GM19372 (cell line): ENCODE measurements at regions not wholly inside any gene's neighbourhood (a gene's known extent, or its start where the extent isn't known, plus 50 kb on each side); places are given as distances from the start of the nearest gene placed in this dataset.

Experiments used
- ATAC-seq: cut with Tn5 transposase; IDR thresholded peaks from one replicate; pipeline ENCODE4 v1.9.1; 2021; ENCODE audit warnings: mild to moderate bottlenecking, low read depth, moderate library complexity; ENCODE audit not compliant: unreplicated experiment

DNA sequence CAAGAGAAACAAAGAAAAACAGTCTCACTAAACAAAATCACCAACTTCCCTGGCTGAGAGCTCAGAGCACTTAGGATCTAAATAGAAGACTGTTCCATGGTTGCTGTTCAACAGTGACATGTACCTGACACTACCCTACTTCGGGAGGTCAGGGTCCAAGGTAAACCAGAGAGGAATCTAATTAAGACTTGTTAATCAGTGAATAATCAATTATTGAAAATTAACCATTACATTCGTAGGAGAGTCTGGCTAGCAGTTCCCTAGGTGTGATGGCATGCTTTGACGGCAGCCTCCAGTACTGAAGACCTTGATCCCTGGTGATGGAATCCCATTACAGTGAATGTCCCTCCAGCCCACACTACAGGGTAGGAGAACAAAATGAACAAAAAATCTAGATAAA is 154.0 kb upstream of the AFDN start:
- no peak for ATAC-seq

DNA sequence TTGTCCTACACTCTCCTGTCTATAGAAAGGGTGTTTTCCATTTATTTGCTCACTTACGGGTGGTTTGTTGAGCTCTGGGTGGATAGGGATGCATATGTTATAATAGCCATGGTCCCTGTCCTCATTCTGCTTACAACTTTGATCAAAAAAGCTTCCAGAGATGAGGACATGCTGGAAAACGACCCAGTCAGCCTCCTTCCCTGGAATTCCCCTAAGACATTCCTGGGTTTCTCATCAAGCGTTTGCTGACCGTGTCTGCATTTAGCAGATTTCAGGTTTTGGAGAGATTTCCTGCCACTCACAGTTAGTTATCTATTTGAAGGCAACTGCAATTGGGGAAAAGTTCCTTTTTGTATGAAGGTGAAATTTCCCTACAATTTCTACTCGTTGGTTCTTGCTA is 152.8 kb upstream of the AFDN start:
- ATAC-seq = no peak

DNA sequence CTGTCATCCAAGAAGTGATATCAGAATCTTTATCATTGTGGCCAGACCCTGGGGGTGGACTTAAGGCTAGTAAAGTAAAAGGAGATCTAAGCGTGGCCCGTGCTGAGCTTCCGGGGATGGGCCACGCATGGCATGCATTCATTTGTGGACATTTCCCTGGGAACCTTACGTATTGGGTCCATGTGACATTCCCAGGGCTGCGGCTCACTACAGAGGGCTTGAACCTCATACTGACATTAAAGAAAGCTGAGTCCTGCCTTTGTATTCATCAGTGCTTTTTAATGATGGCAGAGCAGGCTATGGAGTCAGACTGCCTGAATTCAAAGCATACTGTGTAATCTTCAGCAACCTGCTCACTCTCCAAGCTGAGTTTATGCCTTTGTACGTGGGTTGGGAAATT is 152.2 kb upstream of the AFDN start:
- no peak for ATAC-seq

GRCh38 chr6:167676000-167676665 is 150.6 kb upstream of the AFDN start:
- ATAC-seq = no peak

GRCh38 chr6:167676666-167677421 is 149.9 kb upstream of the AFDN start:
- ATAC-seq = no peak

DNA sequence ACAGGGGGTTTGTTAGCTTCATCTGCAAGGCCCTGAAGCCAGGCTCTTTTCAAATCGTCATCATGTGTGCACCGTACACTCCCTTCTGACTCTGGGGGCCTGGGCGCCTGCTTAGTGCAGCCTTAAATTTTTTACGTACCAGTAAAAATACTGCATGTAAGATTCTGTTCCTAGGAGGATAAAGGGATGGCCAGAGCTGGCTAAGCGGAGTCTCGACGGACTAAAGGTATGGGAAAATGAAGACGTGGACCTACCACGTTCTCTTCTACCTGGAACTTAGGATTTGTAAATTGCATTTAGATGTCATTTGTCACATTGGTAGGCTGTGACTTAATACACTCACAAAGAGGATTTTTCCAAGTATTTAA is 149.3 kb upstream of the AFDN start:
- ATAC-seq = no peak

GRCh38 chr6:167678102-167679101 is 148.3 kb upstream of the AFDN start:
- ATAC-seq = no peak

- ATAC-seq = no peak
Observed at GRCh38 chr6:167679122-167679736, 147.5 kb upstream of the AFDN start.

DNA sequence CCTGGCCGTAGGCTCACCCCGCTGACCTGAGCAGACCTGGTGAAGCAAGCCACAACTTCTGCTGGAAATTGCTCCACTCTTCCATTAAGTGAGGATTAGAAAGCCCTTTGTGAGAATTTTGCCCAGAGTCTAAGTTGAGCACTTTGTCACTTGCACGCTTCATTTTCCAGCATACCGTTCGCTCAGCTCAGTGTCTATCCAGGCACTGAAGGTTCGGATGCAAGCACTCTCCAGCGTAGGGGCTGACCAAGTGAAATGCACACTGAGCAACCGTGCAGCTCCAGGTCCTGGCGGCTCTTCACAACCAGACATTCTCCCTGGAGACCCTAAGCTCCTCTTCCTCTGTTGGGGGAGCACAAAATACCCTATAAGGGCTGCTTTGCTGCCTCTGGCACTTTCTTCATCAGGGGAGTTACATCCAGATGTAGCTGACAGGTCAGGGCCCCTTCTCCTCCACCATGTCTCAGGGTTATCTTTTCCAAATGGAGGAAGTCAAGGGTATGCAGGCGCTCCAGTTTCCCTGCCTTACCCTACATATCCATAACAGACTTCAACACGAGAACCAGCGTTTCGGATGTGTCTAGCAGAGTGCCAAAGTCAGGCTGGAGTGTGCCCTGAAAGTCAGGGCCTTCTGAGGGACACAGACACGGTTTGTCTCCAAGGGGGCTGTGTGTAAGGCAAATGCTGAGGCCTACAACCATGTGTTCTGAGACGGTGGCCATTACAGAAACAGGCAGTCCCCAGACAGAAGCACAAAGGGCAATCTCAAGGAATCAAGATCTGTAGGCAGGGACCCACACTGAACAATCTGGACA is 146.7 kb upstream of the AFDN start:
- no peak for ATAC-seq

DNA sequence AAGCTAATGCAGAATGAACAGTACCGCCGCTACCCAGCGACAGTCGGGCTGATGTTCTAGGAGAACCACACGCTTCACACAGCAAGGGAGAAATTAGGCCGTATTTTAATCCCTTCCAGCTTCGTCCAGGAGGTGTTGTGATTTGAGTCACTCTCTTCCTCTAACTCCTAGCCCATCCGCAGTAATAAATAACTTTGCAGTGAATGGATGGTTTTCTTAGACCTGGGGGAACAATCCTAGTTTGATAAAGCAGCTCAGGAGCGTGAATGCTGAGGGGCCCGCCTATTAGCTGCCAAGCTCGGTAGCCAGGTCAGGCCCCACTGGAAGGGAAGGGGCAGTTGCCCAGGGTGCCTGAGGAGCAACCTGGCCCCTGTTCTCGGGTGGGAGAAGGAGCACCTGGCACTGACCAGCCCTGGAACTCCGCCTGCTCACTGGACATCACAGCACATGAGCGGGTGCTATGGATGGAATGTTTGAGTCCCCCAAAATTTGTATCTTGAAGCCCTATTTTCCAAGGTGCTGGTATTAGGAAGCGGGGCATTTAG is 146.0 kb upstream of the AFDN start:
- ATAC-seq = no peak

GRCh38 chr6:167682125-167682524 is 144.6 kb upstream of the AFDN start:
- no peak for ATAC-seq

- ATAC-seq = no peak
Observed at GRCh38 chr6:167682546-167683027, 144.1 kb upstream of the AFDN start.

- ATAC-seq = no peak
Observed at GRCh38 chr6:167683028-167683862, 143.5 kb upstream of the AFDN start.

DNA sequence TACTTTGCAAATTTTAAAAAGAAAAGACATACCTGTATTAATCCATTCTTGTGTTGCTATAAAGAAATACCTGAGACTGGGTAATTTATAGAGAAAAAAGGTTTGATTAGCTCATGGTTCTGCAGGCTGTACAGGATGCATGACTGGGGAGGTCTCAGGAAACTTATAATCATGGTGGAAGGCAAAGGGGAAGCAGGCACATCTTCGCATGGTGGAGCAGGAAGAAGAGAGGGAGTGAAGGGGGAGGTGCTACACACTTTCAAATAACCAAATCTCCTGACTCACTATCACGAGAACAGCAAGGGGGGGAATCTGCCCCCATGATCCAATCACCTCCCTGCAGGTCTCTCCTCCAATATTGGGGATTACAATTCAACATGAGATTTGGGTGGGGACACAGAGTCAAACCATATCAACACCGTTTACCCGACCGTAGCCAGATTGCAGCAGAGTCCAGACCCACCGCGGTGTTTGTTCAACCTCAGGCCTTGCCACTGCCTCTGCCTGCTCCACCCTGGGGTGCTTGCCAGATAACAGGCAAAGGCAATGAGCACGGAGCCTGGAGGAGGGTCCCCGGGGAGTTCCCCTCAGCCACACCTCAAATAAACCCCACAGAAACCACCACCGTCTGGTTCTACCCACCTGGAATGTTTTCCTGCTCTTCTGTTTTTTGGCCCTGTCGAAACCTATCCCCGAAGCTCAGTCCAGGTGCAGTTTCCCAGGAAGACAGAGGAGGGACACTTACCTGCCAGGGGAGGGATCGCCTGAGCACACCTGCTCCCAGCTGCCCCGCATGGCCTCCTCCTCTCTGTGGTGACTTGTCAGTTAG is 142.2 kb upstream of the AFDN start:
- no peak for ATAC-seq

- no peak for ATAC-seq
Observed at GRCh38 chr6:167685654-167686053, 141.1 kb upstream of the AFDN start.

GRCh38 chr6:167686204-167686893 is 140.4 kb upstream of the AFDN start:
- no peak for ATAC-seq

- ATAC-seq = no peak
Observed at GRCh38 chr6:167687116-167687725, 139.5 kb upstream of the AFDN start.
